MCF 10A (cell line): ENCODE measurements at regions not wholly inside any gene's neighbourhood (a gene's known extent, or its start where the extent isn't known, plus 50 kb on each side); places are given as distances from the start of the nearest gene placed in this dataset.

Experiments used
- BruUV-seq: library from RNA; stranded (reverse); fragments of 400-500 nt; replicated peaks from 2 replicates; lab custom pipeline; 2021; lab: Mats Ljungman, UMichigan
- CTCF ChIA-PET: fragments of 300-600 bp; sonication (Branson Sonifier 250); formaldehyde crosslinking; extraction: SDS; loops from one replicate; lab custom pipeline; 2021; ENCODE audit warnings: antibody characterized with exemption, inconsistent platforms; lab: Yijun Ruan, JAX
- POLR2A ChIA-PET: fragments of 300-600, 350-650 bp; sonication (Branson Sonifier 250); formaldehyde crosslinking; extraction: SDS; loops from one replicate; lab custom pipeline; 2020; ENCODE audit warnings: antibody characterized with exemption, inconsistent platforms; lab: Yijun Ruan, JAX
- DNase-seq: peaks from one replicate; pipeline ENCODE4 v3.0.0-alpha.2; 2018; ENCODE audit not compliant: unreplicated experiment
- H3K27ac Mint-ChIP-seq: one replicate; pipeline ENCODE4 v1.8.0; 2022; ENCODE audit warnings: mild to moderate bottlenecking, low read depth, mixed read lengths; ENCODE audit not compliant: unreplicated experiment
- H3K27me3 Mint-ChIP-seq: one replicate; pipeline ENCODE4 v1.8.0; 2022; ENCODE audit warnings: mixed read lengths; ENCODE audit not compliant: insufficient read depth, unreplicated experiment
- H3K36me3 Mint-ChIP-seq: one replicate; pipeline ENCODE4 v1.8.0; 2022; ENCODE audit warnings: mild to moderate bottlenecking, moderate library complexity, mixed read lengths; ENCODE audit not compliant: insufficient read depth, unreplicated experiment
- H3K4me1 Mint-ChIP-seq: one replicate; pipeline ENCODE4 v1.8.0; 2022; ENCODE audit warnings: mixed read lengths; ENCODE audit not compliant: insufficient read depth, unreplicated experiment
- H3K4me3 Mint-ChIP-seq: one replicate; pipeline ENCODE4 v1.8.0; 2022; ENCODE audit warnings: mild to moderate bottlenecking, moderate library complexity, mixed read lengths; ENCODE audit not compliant: unreplicated experiment
- H3K9me3 Mint-ChIP-seq: one replicate; pipeline ENCODE4 v1.8.0; 2022; ENCODE audit warnings: mixed read lengths; ENCODE audit not compliant: unreplicated experiment
- intact Hi-C: fragments of 100-400 bp; cut with micrococcal nuclease; formaldehyde crosslinking; loops from 2 replicates; pipeline ENCODE4 v1.14.1; 2022
- TF ChIP-seq, protein P1 (sequence below): fragments of 200-600 bp; IDR thresholded peaks from one replicate; pipeline ENCODE4 v1.8.0; 2022; ENCODE audit warnings: antibody characterized with exemption, mild to moderate bottlenecking; ENCODE audit not compliant: unreplicated experiment

DNA sequence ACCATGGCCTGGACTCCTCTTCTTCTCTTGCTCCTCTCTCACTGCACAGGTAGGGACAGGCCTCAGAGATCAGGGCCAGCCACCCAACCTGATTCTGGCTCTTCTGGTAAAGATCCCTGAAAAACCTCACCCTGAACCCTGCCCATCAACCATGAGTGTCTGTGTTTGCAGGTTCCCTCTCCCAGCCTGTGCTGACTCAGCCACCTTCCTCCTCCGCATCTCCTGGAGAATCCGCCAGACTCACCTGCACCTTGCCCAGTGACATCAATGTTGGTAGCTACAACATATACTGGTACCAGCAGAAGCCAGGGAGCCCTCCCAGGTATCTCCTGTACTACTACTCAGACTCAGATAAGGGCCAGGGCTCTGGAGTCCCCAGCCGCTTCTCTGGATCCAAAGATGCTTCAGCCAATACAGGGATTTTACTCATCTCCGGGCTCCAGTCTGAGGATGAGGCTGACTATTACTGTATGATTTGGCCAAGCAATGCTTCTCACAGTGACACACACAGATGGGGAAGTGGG is 80.9 kb downstream of the ZNF280B start:
- Mint-ChIP-seq H3K36me3 (no peaks in the 10 kb centered on the region), H3K4me3 (no peak overlapping the region), H3K27ac (no peak overlapping the region), H3K4me1 (no peaks in the 10 kb centered on the region), H3K9me3 (no peaks in the 10 kb centered on the region), H3K27me3 (peaks cover 93% of the 10 kb centered on the region)
- BruUV-seq, result no TSS peak
- ChIA-PET CTCF (no interaction called here), POLR2A (interaction anchor here (0.6 kb wide), 1 partner anchor 71 kb away, joined by 3 read pairs; no protein-coding TSS in a partner anchor)
- TF ChIP-seq, protein P1, sequence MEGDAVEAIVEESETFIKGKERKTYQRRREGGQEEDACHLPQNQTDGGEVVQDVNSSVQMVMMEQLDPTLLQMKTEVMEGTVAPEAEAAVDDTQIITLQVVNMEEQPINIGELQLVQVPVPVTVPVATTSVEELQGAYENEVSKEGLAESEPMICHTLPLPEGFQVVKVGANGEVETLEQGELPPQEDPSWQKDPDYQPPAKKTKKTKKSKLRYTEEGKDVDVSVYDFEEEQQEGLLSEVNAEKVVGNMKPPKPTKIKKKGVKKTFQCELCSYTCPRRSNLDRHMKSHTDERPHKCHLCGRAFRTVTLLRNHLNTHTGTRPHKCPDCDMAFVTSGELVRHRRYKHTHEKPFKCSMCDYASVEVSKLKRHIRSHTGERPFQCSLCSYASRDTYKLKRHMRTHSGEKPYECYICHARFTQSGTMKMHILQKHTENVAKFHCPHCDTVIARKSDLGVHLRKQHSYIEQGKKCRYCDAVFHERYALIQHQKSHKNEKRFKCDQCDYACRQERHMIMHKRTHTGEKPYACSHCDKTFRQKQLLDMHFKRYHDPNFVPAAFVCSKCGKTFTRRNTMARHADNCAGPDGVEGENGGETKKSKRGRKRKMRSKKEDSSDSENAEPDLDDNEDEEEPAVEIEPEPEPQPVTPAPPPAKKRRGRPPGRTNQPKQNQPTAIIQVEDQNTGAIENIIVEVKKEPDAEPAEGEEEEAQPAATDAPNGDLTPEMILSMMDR, result no peak
- no peak for DNase-seq
- intact Hi-C loops, result no loop called here

DNA sequence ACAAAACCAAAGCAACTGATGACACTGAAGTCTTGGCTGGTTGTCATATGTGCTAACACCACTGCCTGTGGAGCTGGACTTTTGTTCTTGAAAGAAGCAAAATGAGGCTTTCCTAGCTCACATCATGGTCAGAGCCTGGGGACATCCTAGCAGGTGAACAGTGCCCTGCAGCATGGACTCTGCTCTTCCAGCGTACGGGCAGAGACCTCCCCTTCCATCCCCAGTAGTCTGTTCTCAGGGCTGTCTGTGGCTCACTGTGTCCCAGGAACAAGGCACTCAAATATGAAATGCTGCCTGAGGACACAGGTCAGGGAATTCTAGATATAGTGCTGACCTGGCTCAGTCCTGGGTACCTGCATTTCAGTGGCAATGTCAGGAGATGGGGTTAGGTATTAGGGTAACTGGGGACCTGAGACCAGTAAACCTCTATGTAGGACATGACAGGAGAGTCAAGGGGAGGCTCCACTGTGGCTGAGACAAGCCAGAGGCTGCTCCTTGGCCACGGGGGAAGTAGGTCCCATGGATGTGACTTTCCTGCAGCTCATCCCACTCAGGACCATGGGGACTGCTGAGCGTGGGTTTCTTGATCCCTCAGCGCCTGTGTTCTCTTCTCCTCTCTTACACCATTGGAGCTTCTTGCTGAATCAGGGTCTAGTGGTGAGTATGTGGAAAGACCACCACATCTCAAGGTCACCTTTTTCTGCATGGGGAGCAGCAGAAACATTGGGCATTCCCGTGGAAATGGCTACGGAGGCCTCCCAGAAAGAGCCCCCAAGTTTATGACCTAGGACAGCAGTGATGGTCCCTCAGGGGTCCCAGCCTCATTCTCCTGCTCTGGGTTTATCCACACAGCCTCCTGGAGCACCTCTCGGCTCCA is 80.1 kb downstream of the ZNF280B start:
- Mint-ChIP-seq H3K9me3 (no peaks in the 10 kb centered on the region), H3K4me3 (no peak overlapping the region), H3K36me3 (no peaks in the 10 kb centered on the region), H3K27ac (no peak overlapping the region), H3K27me3 (peaks cover 98% of the 10 kb centered on the region), H3K4me1 (no peaks in the 10 kb centered on the region)
- BruUV-seq, result no TSS peak
- CTCF ChIA-PET, result interaction anchor here (0.6 kb wide), 1 partner anchor 625 kb away, joined by 3 read pairs; no protein-coding TSS in a partner anchor
- POLR2A ChIA-PET, result no interaction called here
- intact Hi-C loops, result no loop called here
- TF ChIP-seq, protein P1, result no peak
- DNase-seq, result no peak

DNA sequence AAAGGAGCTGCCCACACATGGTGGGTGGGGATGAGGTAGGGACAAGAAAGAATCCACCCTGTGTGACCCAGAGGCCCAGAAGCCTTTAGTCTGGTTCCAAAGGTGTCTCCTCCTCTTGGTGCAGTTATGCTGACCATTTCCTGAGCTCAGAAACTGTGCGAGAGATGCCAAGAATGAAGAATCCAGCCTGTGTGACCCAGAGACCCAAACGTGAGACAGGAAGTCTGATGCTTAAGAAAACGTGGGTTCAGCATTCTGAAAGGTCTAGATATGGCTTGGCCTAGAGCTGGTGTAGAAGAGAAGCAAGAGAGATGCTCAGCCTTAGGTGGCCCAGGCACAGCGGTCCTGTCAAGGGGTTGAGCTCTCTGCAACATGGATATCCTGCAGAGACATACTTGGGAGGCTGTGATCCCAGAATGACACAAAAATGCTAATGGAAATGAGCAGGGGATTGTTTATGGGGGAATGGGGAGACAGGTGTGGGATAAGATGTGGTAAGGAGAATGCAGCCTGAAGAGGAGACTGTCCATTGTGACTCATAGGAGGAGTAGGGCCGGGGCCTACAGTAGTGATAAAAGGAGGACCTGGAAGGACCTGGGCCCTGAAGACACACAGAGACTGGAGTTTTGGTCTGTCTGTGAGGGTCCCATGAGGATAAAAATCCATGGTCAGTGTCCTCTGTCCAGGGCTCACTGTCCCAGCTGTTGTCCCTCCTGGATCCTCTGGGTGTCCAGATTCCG is 79.0 kb downstream of the ZNF280B start:
- Mint-ChIP-seq H3K4me3 (no peak overlapping the region), H3K4me1 (no peaks in the 10 kb centered on the region), H3K36me3 (no peaks in the 10 kb centered on the region), H3K27me3 (peaks cover 98% of the 10 kb centered on the region), H3K9me3 (no peaks in the 10 kb centered on the region), H3K27ac (no peak overlapping the region)
- intact Hi-C loops, result no loop called here
- TF ChIP-seq, protein P1, result no peak
- no peak for DNase-seq
- CTCF ChIA-PET, result interaction anchor here (0.6 to 4.0 kb wide), 9 partner anchors 8 to 624 kb away, joined by 3 to 31 read pairs (median 3); no protein-coding TSS in a partner anchor
- POLR2A ChIA-PET, result no interaction called here
- no TSS peak for BruUV-seq
